ENCODE measurements at regions not wholly inside any gene's neighbourhood (a gene's known extent, or its start where the extent isn't known, plus 50 kb on each side); places are given as distances from the start of the nearest gene placed in this dataset.

DNA sequence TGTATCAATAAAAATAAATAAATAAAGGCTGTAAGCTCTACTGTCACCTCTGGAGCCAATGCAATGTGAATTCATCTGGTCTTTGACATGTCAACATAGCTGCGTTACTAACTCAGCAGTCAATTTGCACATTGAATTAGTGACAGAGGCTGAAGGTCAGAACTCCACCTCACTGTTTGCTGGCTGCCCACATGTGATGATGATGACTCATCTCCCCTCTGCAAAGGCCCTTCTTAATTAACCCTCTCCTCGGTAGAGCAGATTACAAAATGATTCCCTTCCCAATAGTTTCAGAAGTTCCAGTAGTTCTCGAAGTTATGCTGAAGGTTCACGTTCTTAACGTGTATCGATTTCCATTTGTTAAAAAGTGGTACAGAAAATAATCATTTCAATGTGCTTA lies 1626.0 kb upstream of the TENM3 start:
- WGBS (ENCODE audit: extremely low coverage, insufficient coverage, low lambda C conversion rate): no CpG with 5 or more reads among the region's 6 CpGs
- Histone ChIP-seq H3K4ac (ENCODE audit: low read depth, low read length) (no peak overlapping the region), H2BK15ac (replicated peaks; ENCODE audit: low read depth) (no peak overlapping the region), H4K8ac (ENCODE audit: low read depth, low read length) (no peak overlapping the region), H3K79me1 (ENCODE audit: low read length) (no peaks in the 10 kb centered on the region), H3K4me1 (ENCODE audit: control insufficient read depth, low read depth, low read length) (no peaks in the 10 kb centered on the region), H3K36me3 (ENCODE audit: control insufficient read depth, insufficient read depth, low read length) (no peaks in the 10 kb centered on the region), H3K27ac (ENCODE audit: low read depth, low read length) (no peak overlapping the region), H3K23ac (ENCODE audit: low read length) (no peak overlapping the region), H3K27me3 (ENCODE audit: insufficient read depth, low read length, poor library complexity) (no peaks in the 10 kb centered on the region), H3K79me2 (ENCODE audit: control insufficient read depth, insufficient read depth, low read length) (no peaks in the 10 kb centered on the region), H2BK120ac (ENCODE audit: low read depth, low read length) (no peak overlapping the region), H2AK5ac (ENCODE audit: low read length) (no peak overlapping the region), H3K56ac (ENCODE audit: low read length) (no peak overlapping the region), H3K9ac (ENCODE audit: low read length) (no peak overlapping the region), H3K18ac (ENCODE audit: low read length) (no peak overlapping the region), H2BK5ac (ENCODE audit: low read length) (no peak overlapping the region), H3K4me3 (ENCODE audit: low read length) (no peak overlapping the region), H3K4me2 (ENCODE audit: low read length) (no peak overlapping the region), H4K5ac (ENCODE audit: low read length) (no peak overlapping the region)
- peak; percentile 83 for DNase-seq

DNA sequence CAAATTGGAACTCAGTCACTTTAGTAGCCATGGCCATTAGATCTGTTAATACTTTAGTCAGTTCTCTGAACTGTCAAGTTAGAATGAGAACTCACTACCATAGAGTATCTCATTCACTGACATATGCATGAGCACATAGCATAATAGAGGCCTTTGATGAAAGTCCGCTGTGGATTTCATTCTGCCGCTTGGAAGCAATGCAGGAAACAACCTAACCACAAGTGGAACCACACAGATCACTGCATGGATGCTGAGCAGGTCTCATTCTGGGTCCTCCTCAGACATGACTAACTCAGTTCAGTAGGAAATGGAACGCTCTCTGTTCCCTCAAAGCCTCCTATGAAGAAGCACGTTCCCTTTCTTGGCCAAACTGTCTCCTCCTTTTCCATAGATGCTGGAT lies 1624.8 kb upstream of the TENM3 start:
- H3K9ac ChIP-seq (ENCODE audit: low read length): no peak overlapping the region
- no peak overlapping the region for H3K23ac ChIP-seq (ENCODE audit: low read length)
- H3K27me3 ChIP-seq (ENCODE audit: insufficient read depth, low read length, poor library complexity): no peaks in the 10 kb centered on the region
- no peaks in the 10 kb centered on the region for H3K79me1 ChIP-seq (ENCODE audit: low read length)
- H3K18ac ChIP-seq (ENCODE audit: low read length): no peak overlapping the region
- H2BK5ac ChIP-seq (ENCODE audit: low read length): no peak overlapping the region
- no peak overlapping the region for H3K4me3 ChIP-seq (ENCODE audit: low read length)
- no peak overlapping the region for H3K4me2 ChIP-seq (ENCODE audit: low read length)
- H3K56ac ChIP-seq (ENCODE audit: low read length): no peak overlapping the region
- H3K4me1 ChIP-seq (ENCODE audit: control insufficient read depth, low read depth, low read length): no peaks in the 10 kb centered on the region
- H4K5ac ChIP-seq (ENCODE audit: low read length): no peak overlapping the region
- H2AK5ac ChIP-seq (ENCODE audit: low read length): no peak overlapping the region
- WGBS (ENCODE audit: extremely low coverage, insufficient coverage, low lambda C conversion rate): no CpG with 5 or more reads among the region's 4 CpGs
- DNase-seq: no peak
- no peaks in the 10 kb centered on the region for H3K79me2 ChIP-seq (ENCODE audit: control insufficient read depth, insufficient read depth, low read length)
- no peaks in the 10 kb centered on the region for H3K36me3 ChIP-seq (ENCODE audit: control insufficient read depth, insufficient read depth, low read length)
- H3K27ac ChIP-seq (ENCODE audit: low read depth, low read length): no peak overlapping the region
- H2BK120ac ChIP-seq (ENCODE audit: low read depth, low read length): peak overlapping the region; percentile 12
- no peak overlapping the region for H2BK15ac ChIP-seq (replicated peaks; ENCODE audit: low read depth)
- H3K4ac ChIP-seq (ENCODE audit: low read depth, low read length): no peak overlapping the region
- no peak overlapping the region for H4K8ac ChIP-seq (ENCODE audit: low read depth, low read length)

DNA sequence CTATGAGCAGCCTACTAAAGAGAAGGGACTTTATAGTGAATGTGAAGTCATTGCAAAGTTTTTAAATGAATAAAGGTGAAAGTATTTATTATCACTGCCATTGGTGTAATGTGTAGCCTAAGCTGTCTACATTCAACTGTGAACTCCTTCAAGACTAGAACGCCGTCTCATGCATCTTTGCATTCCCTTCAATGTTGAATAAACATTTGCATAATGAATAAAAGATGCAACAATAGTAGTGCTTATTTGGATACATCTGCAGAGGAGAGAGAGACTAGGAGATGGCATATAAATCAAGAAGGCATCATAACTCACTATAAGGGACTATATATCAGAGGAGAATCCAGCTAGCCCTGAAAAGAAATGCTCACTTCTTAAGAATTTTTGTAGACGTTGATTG lies 1623.8 kb upstream of the TENM3 start:
- H3K4ac ChIP-seq (ENCODE audit: low read depth, low read length): no peak overlapping the region
- no peak overlapping the region for H3K56ac ChIP-seq (ENCODE audit: low read length)
- H3K9ac ChIP-seq (ENCODE audit: low read length): no peak overlapping the region
- H3K4me2 ChIP-seq (ENCODE audit: low read length): no peak overlapping the region
- H3K27ac ChIP-seq (ENCODE audit: low read depth, low read length): no peak overlapping the region
- no peaks in the 10 kb centered on the region for H3K27me3 ChIP-seq (ENCODE audit: insufficient read depth, low read length, poor library complexity)
- no CpG with 5 or more reads among the region's 3 CpGs for WGBS (ENCODE audit: extremely low coverage, insufficient coverage, low lambda C conversion rate)
- no peak overlapping the region for H2BK120ac ChIP-seq (ENCODE audit: low read depth, low read length)
- H2BK5ac ChIP-seq (ENCODE audit: low read length): no peak overlapping the region
- H2BK15ac ChIP-seq (replicated peaks; ENCODE audit: low read depth): no peak overlapping the region
- H3K79me2 ChIP-seq (ENCODE audit: control insufficient read depth, insufficient read depth, low read length): no peaks in the 10 kb centered on the region
- no peak overlapping the region for H2AK5ac ChIP-seq (ENCODE audit: low read length)
- H3K4me1 ChIP-seq (ENCODE audit: control insufficient read depth, low read depth, low read length): no peaks in the 10 kb centered on the region
- H3K4me3 ChIP-seq (ENCODE audit: low read length): no peak overlapping the region
- no peak overlapping the region for H4K8ac ChIP-seq (ENCODE audit: low read depth, low read length)
- H3K23ac ChIP-seq (ENCODE audit: low read length): no peak overlapping the region
- DNase-seq: no peak
- no peak overlapping the region for H3K18ac ChIP-seq (ENCODE audit: low read length)
- no peaks in the 10 kb centered on the region for H3K79me1 ChIP-seq (ENCODE audit: low read length)
- no peak overlapping the region for H4K5ac ChIP-seq (ENCODE audit: low read length)
- no peaks in the 10 kb centered on the region for H3K36me3 ChIP-seq (ENCODE audit: control insufficient read depth, insufficient read depth, low read length)

DNA sequence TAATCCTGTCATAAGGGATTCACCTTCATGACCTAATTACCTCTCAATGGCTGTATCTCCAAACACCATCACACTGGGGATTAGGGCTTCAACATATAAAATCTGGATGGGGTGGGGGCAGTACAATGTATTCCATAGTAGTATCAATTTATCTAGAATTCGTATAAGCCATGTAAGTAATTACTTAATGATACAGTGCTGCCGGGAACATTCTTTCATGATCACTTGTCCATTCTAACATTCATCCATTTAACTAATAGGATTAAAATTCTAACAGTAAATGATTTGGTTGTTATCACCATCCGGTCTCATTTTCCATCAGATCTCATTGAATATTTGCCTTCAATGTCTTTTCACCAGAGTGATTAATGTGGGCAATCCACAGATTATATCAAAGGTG lies 1620.9 kb upstream of the TENM3 start:
- Histone ChIP-seq H3K4me3 (ENCODE audit: low read length) (no peak overlapping the region), H2BK15ac (replicated peaks; ENCODE audit: low read depth) (no peak overlapping the region), H3K27ac (ENCODE audit: low read depth, low read length) (no peak overlapping the region), H3K23ac (ENCODE audit: low read length) (no peak overlapping the region), H4K8ac (ENCODE audit: low read depth, low read length) (no peak overlapping the region), H3K79me2 (ENCODE audit: control insufficient read depth, insufficient read depth, low read length) (no peaks in the 10 kb centered on the region), H3K18ac (ENCODE audit: low read length) (no peak overlapping the region), H3K36me3 (ENCODE audit: control insufficient read depth, insufficient read depth, low read length) (no peaks in the 10 kb centered on the region), H4K5ac (ENCODE audit: low read length) (no peak overlapping the region), H2BK5ac (ENCODE audit: low read length) (no peak overlapping the region), H3K4me1 (ENCODE audit: control insufficient read depth, low read depth, low read length) (no peaks in the 10 kb centered on the region), H2BK120ac (ENCODE audit: low read depth, low read length) (no peak overlapping the region), H3K4me2 (ENCODE audit: low read length) (no peak overlapping the region), H3K56ac (ENCODE audit: low read length) (no peak overlapping the region), H2AK5ac (ENCODE audit: low read length) (no peak overlapping the region), H3K79me1 (ENCODE audit: low read length) (no peaks in the 10 kb centered on the region), H3K4ac (ENCODE audit: low read depth, low read length) (no peak overlapping the region), H3K27me3 (ENCODE audit: insufficient read depth, low read length, poor library complexity) (no peaks in the 10 kb centered on the region), H3K9ac (ENCODE audit: low read length) (no peak overlapping the region)
- no CpG with 5 or more reads among the region's 3 CpGs for WGBS (ENCODE audit: extremely low coverage, insufficient coverage, low lambda C conversion rate)
- DNase-seq: no peak

DNA sequence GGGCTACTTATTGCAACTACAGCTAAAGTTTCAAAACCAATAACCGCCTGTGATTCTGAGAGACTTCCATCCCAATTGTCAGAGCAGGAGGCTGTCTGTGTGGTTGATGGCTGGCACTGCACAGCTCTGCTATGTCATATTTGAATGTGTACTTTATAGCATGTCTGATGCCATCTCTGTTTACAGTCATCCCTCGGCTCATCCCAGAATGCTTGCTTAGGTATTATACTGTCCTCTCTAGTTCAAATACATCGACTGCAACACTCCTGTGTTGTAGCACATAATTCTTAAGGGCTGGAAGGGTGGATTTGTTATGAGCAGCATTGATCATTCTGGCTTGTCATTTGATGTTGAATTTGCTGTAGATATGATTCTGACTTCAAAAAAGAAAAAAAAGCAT lies 1617.5 kb upstream of the TENM3 start:
- Histone ChIP-seq H3K18ac (ENCODE audit: low read length) (no peak overlapping the region), H2BK5ac (ENCODE audit: low read length) (no peak overlapping the region), H3K27ac (ENCODE audit: low read depth, low read length) (no peak overlapping the region), H3K36me3 (ENCODE audit: control insufficient read depth, insufficient read depth, low read length) (no peaks in the 10 kb centered on the region), H3K4me2 (ENCODE audit: low read length) (no peak overlapping the region), H2BK15ac (replicated peaks; ENCODE audit: low read depth) (no peak overlapping the region), H3K23ac (ENCODE audit: low read length) (no peak overlapping the region), H2AK5ac (ENCODE audit: low read length) (no peak overlapping the region), H4K5ac (ENCODE audit: low read length) (no peak overlapping the region), H3K4me3 (ENCODE audit: low read length) (no peak overlapping the region), H3K56ac (ENCODE audit: low read length) (no peak overlapping the region), H3K79me1 (ENCODE audit: low read length) (no peaks in the 10 kb centered on the region), H2BK120ac (ENCODE audit: low read depth, low read length) (no peak overlapping the region), H4K8ac (ENCODE audit: low read depth, low read length) (no peak overlapping the region), H3K4ac (ENCODE audit: low read depth, low read length) (no peak overlapping the region), H3K79me2 (ENCODE audit: control insufficient read depth, insufficient read depth, low read length) (no peaks in the 10 kb centered on the region), H3K4me1 (ENCODE audit: control insufficient read depth, low read depth, low read length) (no peaks in the 10 kb centered on the region), H3K9ac (ENCODE audit: low read length) (no peak overlapping the region), H3K27me3 (ENCODE audit: insufficient read depth, low read length, poor library complexity) (no peaks in the 10 kb centered on the region)
- no CpG with 5 or more reads among the region's 3 CpGs for WGBS (ENCODE audit: extremely low coverage, insufficient coverage, low lambda C conversion rate)
- DNase-seq: no peak

DNA sequence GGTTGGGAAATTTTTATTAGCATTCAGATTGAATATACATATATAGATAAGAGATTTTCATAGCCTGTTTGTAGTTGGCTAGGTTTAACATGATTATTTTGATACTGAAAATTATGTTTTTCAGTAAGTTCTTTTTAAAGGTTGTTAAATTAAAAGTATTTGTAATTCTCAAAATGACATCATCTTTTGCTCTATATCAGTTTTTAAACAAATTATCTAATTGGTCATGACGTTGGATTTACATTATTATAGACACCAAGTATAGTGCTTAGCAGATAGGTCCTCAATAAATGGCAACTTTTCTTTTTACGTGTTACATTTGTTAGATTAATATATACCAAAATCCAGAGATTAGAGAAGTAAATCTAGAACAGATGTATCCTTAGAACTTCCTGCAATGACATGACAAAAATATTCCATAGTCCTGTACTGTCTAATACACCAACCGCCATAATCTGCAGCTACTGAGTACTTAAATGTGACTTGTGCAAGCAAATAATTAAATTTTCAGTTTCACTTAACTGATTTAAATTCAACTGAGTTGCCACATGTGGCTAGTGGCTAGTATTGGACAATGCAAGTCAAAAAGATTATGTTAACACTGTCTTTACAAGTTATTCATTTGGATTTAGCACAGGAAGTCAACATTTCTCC lies 1613.1 kb upstream of the TENM3 start:
- H3K23ac ChIP-seq (ENCODE audit: low read length): no peak overlapping the region
- no peaks in the 10 kb centered on the region for H3K36me3 ChIP-seq (ENCODE audit: control insufficient read depth, insufficient read depth, low read length)
- H3K4ac ChIP-seq (ENCODE audit: low read depth, low read length): no peak overlapping the region
- H3K79me1 ChIP-seq (ENCODE audit: low read length): no peaks in the 10 kb centered on the region
- H3K56ac ChIP-seq (ENCODE audit: low read length): no peak overlapping the region
- no peak overlapping the region for H4K5ac ChIP-seq (ENCODE audit: low read length)
- H3K9ac ChIP-seq (ENCODE audit: low read length): no peak overlapping the region
- H3K18ac ChIP-seq (ENCODE audit: low read length): no peak overlapping the region
- no peak overlapping the region for H3K27ac ChIP-seq (ENCODE audit: low read depth, low read length)
- no peak overlapping the region for H3K4me2 ChIP-seq (ENCODE audit: low read length)
- no peak overlapping the region for H2BK5ac ChIP-seq (ENCODE audit: low read length)
- H3K4me3 ChIP-seq (ENCODE audit: low read length): no peak overlapping the region
- no peak overlapping the region for H2BK15ac ChIP-seq (replicated peaks; ENCODE audit: low read depth)
- WGBS (ENCODE audit: extremely low coverage, insufficient coverage, low lambda C conversion rate): no CpG with 5 or more reads among the region's 3 CpGs
- no peaks in the 10 kb centered on the region for H3K27me3 ChIP-seq (ENCODE audit: insufficient read depth, low read length, poor library complexity)
- H2AK5ac ChIP-seq (ENCODE audit: low read length): no peak overlapping the region
- no peaks in the 10 kb centered on the region for H3K79me2 ChIP-seq (ENCODE audit: control insufficient read depth, insufficient read depth, low read length)
- no peaks in the 10 kb centered on the region for H3K4me1 ChIP-seq (ENCODE audit: control insufficient read depth, low read depth, low read length)
- no peak overlapping the region for H4K8ac ChIP-seq (ENCODE audit: low read depth, low read length)
- no peak for DNase-seq
- no peak overlapping the region for H2BK120ac ChIP-seq (ENCODE audit: low read depth, low read length)

All from mesendoderm (in vitro differentiated cells).